K562 (cell line): ENCODE measurements at regions not wholly inside any gene's neighbourhood (a gene's known extent, or its start where the extent isn't known, plus 50 kb on each side); places are given as distances from the start of the nearest gene placed in this dataset.

Source experiments
- BCL6 ChIP-seq: fragments of 250-450 bp; sonication (Bioruptor Pico); IDR thresholded peaks from 2 replicates; pipeline ENCODE4 v1.4.0; 2020
- EP300 ChIP-seq: IDR thresholded peaks from 2 replicates; pipeline ENCODE4 v1.6.1; 2012; ENCODE audit warnings: low read length, improper control_type of control experiment
- FOXA3 ChIP-seq, 2 experiments: fragments of 450-650 bp in 1 of 2; sonication (generic) in 1 of 2; formaldehyde crosslinking; IDR thresholded peaks in 1 of 2; conservative IDR thresholded peaks in 1 of 2; 2 replicates each; pipeline versions ENCODE4 v1.4.0 to v1.8.0; 2020 to 2022; ENCODE audit warnings: mild to moderate bottlenecking in 2 of 2, missing genetic modification reagents in 1 of 2
- FOXJ3 ChIP-seq: sonication (generic); formaldehyde crosslinking; IDR thresholded peaks from 2 replicates; pipeline ENCODE4 v1.4.0; 2020; ENCODE audit warnings: mild to moderate bottlenecking, missing genetic modification reagents
- MTA3 ChIP-seq: fragments of 450-650 bp; formaldehyde crosslinking; IDR thresholded peaks from 2 replicates; pipeline ENCODE4 v1.6.1; 2017; ENCODE audit warnings: mild to moderate bottlenecking, borderline replicate concordance
- NCOA1 ChIP-seq: fragments of 450-650 bp; IDR thresholded peaks from 2 replicates; pipeline ENCODE4 v1.6.1; 2016; ENCODE audit warnings: low read depth
- NR2C2 ChIP-seq, 2 experiments: fragments of 200-800 bp in 1 of 2; sonication (Bioruptor generic) in 1 of 2; sonication (generic) in 1 of 2; formaldehyde crosslinking in 1 of 2; IDR thresholded peaks; 2 replicates each; pipeline versions ENCODE4 v1.6.1 to v1.8.0; 2016 to 2022; ENCODE audit warnings: mild to moderate bottlenecking in 1 of 2, missing compliant biosample characterization in 1 of 2, missing genetic modification characterization in 1 of 2, missing genetic modification reagents in 1 of 2
- PHF21A ChIP-seq: fragments of 450-650 bp; IDR thresholded peaks from 2 replicates; pipeline ENCODE4 v1.6.1; 2017; ENCODE audit warnings: low read depth, borderline replicate concordance
- POLR2A ChIP-seq: fragments of 450-650 bp; conservative IDR thresholded peaks from 2 replicates; pipeline ENCODE4 v1.6.1; 2016
- STAT6 ChIP-seq: sonication (generic); formaldehyde crosslinking; IDR thresholded peaks from 2 replicates; pipeline ENCODE4 v1.8.1; 2023; ENCODE audit warnings: mild to moderate bottlenecking, missing genetic modification reagents
- ZSCAN32 ChIP-seq: fragments of 450-650 bp; formaldehyde crosslinking; IDR thresholded peaks from 2 replicates; pipeline ENCODE4 v1.4.0; 2020; ENCODE audit warnings: mild to moderate bottlenecking, moderate library complexity
- TF ChIP-seq, protein P1 (sequence below), 2 experiments: fragments of 450-650 bp; formaldehyde crosslinking in 1 of 2; IDR thresholded peaks; 2 replicates each; pipeline versions ENCODE4 v1.4.0 to v1.6.1; 2014 to 2020; ENCODE audit warnings: mild to moderate bottlenecking in 2 of 2, borderline replicate concordance in 1 of 2, low read depth in 1 of 2

DNA sequence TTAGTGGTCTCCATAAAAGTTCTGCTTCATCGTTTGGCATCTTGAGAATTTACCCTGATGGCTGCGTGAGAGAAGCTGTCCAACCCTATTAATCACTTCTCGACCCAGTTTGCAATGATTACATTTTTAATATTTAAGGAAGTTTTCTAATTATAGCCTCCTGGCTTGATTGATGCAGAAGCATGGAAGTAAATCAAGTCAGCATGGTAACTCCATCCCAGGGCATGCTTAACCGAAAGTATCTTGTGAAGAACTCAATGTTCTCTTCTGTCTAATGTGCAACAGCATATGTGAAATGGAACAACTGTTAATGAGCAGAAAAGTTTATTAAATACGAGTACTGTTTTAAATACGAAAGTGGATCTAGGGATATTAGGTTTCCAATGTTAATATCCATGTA lies 278.9 kb upstream of the CD180 start:
- TF ChIP-seq MTA3, result no peak
- no peak for TF ChIP-seq BCL6 (CRISPR knock-in tag)
- TF ChIP-seq STAT6 (CRISPR knock-in tag), result no peak
- TF ChIP-seq NCOA1, result no peak
- no peak for TF ChIP-seq PHF21A
- no peak for TF ChIP-seq POLR2A
- TF ChIP-seq, protein P1, sequence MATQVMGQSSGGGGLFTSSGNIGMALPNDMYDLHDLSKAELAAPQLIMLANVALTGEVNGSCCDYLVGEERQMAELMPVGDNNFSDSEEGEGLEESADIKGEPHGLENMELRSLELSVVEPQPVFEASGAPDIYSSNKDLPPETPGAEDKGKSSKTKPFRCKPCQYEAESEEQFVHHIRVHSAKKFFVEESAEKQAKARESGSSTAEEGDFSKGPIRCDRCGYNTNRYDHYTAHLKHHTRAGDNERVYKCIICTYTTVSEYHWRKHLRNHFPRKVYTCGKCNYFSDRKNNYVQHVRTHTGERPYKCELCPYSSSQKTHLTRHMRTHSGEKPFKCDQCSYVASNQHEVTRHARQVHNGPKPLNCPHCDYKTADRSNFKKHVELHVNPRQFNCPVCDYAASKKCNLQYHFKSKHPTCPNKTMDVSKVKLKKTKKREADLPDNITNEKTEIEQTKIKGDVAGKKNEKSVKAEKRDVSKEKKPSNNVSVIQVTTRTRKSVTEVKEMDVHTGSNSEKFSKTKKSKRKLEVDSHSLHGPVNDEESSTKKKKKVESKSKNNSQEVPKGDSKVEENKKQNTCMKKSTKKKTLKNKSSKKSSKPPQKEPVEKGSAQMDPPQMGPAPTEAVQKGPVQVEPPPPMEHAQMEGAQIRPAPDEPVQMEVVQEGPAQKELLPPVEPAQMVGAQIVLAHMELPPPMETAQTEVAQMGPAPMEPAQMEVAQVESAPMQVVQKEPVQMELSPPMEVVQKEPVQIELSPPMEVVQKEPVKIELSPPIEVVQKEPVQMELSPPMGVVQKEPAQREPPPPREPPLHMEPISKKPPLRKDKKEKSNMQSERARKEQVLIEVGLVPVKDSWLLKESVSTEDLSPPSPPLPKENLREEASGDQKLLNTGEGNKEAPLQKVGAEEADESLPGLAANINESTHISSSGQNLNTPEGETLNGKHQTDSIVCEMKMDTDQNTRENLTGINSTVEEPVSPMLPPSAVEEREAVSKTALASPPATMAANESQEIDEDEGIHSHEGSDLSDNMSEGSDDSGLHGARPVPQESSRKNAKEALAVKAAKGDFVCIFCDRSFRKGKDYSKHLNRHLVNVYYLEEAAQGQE (IDR thresholded peaks at IDR 0.05; ENCODE audit: borderline replicate concordance), result no peak
- TF ChIP-seq, protein P1 (CRISPR knock-in tag; IDR thresholded peaks at IDR 0.05; ENCODE audit: low read depth), result no peak
- TF ChIP-seq FOXA3 (CRISPR knock-in tag; conservative IDR thresholded peaks at IDR 0.05 in 1 of 2, IDR thresholded peaks at IDR 0.05 in 1 of 2), result no peak
- no peak for TF ChIP-seq NR2C2 (CRISPR knock-in tag; IDR thresholded peaks at IDR 0.05)
- no peak for TF ChIP-seq NR2C2 (tag; IDR thresholded peaks at IDR 0.05)
- no peak for TF ChIP-seq ZSCAN32 (CRISPR knock-in tag)
- TF ChIP-seq EP300, result no peak
- no peak for TF ChIP-seq FOXJ3
